ENCODE measurements at regions not wholly inside any gene's neighbourhood (a gene's known extent, or its start where the extent isn't known, plus 50 kb on each side); places are given as distances from the start of the nearest gene placed in this dataset.
"Not testable (repeated sequence)": the region's sequence is repeated elsewhere in the genome, so short reads cannot be mapped to it uniquely, and the experiment has no call there.

GRCh38 chr1:73273886-73274285, 924.1 kb downstream of the LRRIQ3 start:
- no peak overlapping the region for H3K4me3 ChIP-seq (replicated peaks; ENCODE audit: low read depth, low read length)
- TF ChIP-seq CTCF (IDR thresholded peaks at IDR 0.05; ENCODE audit: low read length, missing control alignments): no peak
- no peak for DNase-seq (ENCODE audit: low read depth)

DNA sequence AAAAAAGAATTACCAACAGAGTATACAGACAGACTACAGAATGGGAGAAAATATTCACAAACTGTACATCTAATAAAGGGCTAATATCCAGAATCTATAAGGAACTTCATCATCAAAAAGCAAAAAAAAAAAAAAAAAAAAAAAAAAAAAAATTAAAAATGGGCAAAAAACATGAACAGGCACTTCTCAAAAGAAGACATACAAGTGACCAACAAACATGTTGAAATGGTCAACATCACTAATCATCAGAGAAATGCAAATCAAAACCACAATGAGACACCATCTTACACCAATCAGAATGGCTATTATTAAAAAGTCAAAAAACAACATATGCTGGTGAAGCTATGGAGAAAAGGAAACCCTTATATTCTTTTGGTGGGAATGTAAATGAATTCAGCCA, 952.8 kb downstream of the LRRIQ3 start:
- not testable (repeated sequence) for DNase-seq (ENCODE audit: low read depth); H3K4me3 ChIP-seq (replicated peaks; ENCODE audit: low read depth, low read length)

GRCh38 chr1:73218995-73219546, 936.7 kb upstream of the NEGR1 start:
- no peak for TF ChIP-seq CTCF (IDR thresholded peaks at IDR 0.05; ENCODE audit: low read length, missing control alignments)
- H3K4me3 ChIP-seq (replicated peaks; ENCODE audit: low read depth, low read length): no peak overlapping the region
- DNase-seq (ENCODE audit: low read depth): no peak

DNA sequence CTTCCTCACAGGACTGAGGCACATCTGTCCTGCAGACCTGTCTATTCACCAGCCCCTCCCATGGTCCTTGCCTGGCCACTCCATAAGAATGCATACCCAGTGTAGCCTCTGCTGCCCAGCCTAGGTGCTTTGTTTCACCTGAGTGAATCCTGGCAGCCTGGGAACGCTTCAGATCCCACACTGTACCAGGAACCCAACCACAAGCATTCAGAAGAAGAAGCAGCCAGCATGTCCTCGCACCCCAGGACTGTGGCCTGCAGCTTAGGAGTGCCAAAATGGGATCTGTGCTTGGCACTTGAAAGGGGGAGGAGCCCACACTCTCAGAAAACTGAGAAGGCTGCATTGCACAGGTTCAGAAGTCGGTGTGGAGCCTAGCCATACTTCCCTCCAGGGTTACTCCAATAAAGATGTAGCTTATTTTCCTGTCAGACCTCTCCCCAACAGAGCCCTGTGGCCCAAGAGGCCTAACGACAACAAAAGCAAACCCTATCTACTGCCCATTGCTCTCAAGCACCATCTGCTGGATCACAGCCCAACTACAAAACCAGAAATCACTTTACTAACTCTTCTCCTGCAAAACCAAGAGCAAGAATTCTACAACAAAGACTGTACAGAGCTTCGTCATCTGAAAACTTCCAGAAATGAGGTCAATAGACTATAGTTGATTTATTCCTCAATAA, 923.1 kb upstream of the NEGR1 start:
- H3K4me3 ChIP-seq (replicated peaks; ENCODE audit: low read depth, low read length): no peak overlapping the region
- DNase-seq (ENCODE audit: low read depth): no peak
- no peak for TF ChIP-seq CTCF (IDR thresholded peaks at IDR 0.05; ENCODE audit: low read length, missing control alignments)

GRCh38 chr1:73197972-73198371, 915.6 kb upstream of the NEGR1 start:
- TF ChIP-seq CTCF (IDR thresholded peaks at IDR 0.05; ENCODE audit: low read length, missing control alignments): no peak

DNA sequence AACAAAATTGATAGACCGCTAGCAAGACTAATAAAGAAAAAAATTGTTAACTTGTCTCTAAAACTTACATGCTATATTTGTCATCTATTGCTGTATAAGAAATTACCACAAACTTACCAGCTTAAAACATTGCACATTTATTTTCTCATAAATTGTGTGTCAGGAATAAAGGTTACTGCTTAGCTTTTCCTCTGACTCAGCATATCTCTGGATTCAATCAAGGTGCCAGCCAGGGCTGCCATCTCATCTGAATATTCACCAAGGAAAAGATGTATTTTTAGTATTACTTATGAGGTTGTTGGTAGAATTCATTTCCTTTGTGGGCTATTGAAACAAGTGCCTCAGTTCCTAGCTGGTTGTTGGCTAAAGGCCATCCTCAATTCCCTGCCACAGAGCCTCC, 912.6 kb upstream of the NEGR1 start:
- DNase-seq (ENCODE audit: low read depth): no peak
- TF ChIP-seq CTCF (IDR thresholded peaks at IDR 0.05; ENCODE audit: low read length, missing control alignments): no peak
- H3K4me3 ChIP-seq (replicated peaks; ENCODE audit: low read depth, low read length): no peak overlapping the region

More at GRCh38 chr1:73197972-73198371, 915.6 kb upstream of the NEGR1 start:
- H3K4me3 ChIP-seq (replicated peaks; ENCODE audit: low read depth, low read length): no peak overlapping the region
- DNase-seq (ENCODE audit: low read depth): no peak

GRCh38 chr1:73183581-73183980, 901.2 kb upstream of the NEGR1 start:
- not testable (repeated sequence) for DNase-seq (ENCODE audit: low read depth); H3K4me3 ChIP-seq (replicated peaks; ENCODE audit: low read depth, low read length)

- no peak for DNase-seq (ENCODE audit: low read depth)
- H3K4me3 ChIP-seq (replicated peaks; ENCODE audit: low read depth, low read length): no peak overlapping the region
- no peak for TF ChIP-seq CTCF (IDR thresholded peaks at IDR 0.05; ENCODE audit: low read length, missing control alignments)
Observed at GRCh38 chr1:73181190-73181540, 898.8 kb upstream of the NEGR1 start.

Measured in fibroblast of pulmonary artery (primary cell).